ENCODE measurements at regions not wholly inside any gene's neighbourhood (a gene's known extent, or its start where the extent isn't known, plus 50 kb on each side); places are given as distances from the start of the nearest gene placed in this dataset.

DNA sequence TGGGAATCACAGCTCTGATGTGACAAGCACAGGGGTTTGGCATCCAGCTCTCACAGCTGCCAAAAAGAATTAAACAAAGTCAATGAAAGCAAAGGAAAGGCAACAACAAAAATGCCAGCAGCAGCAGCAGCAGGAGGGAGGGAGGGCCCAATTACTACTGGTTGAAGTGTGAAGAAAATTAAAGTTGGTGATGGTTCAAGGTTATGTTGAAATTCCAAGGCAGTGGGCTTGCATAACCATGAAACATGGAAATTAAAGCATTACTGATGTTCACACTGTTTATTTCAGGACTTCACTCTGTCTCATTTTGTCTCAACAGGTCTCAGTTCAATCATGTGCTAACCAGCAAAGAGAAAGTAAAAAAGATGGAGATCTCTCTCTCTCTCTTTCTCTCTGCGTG is 220.3 kb upstream of the LYPLAL1 start:
- no peak for DNase-seq

DNA sequence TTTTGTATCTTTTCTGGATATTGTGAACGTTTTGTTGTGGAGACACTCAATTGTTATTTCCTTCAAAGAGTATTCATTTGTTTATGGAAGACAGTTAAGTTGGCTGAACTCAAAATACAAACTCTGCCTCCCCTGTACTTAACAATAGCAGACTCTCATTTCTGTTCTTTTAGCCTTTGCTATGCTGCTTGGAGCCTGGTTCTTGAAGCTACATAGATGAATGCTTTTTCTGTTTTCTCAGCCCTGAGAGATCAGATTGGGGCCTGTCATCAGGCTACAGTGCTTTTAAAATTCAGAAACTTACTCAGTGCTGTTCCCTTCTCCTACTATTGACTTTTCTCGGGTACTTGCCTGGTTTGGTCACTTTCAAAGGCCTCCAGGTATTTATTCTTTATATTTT is 215.7 kb upstream of the LYPLAL1 start:
- no peak for DNase-seq

DNA sequence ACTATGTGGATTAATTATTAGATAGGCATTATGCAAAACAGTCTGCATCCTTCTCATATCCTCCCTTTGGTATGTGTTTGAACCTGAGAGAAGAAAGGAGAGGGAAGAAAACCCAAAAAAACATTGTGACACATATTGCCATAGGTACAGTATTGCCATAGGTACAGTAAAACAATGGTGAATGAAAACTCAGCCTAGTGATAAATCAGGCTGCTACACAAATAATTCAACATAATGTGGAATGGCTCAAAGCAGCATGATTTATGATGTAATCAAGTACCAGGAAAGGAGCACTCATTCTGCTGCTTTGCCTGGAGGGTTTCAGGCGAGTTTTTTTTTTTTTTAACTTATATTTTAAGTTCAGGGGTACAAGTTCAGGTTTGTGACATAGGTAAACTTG is 213.9 kb upstream of the LYPLAL1 start:
- no peak for DNase-seq

DNA sequence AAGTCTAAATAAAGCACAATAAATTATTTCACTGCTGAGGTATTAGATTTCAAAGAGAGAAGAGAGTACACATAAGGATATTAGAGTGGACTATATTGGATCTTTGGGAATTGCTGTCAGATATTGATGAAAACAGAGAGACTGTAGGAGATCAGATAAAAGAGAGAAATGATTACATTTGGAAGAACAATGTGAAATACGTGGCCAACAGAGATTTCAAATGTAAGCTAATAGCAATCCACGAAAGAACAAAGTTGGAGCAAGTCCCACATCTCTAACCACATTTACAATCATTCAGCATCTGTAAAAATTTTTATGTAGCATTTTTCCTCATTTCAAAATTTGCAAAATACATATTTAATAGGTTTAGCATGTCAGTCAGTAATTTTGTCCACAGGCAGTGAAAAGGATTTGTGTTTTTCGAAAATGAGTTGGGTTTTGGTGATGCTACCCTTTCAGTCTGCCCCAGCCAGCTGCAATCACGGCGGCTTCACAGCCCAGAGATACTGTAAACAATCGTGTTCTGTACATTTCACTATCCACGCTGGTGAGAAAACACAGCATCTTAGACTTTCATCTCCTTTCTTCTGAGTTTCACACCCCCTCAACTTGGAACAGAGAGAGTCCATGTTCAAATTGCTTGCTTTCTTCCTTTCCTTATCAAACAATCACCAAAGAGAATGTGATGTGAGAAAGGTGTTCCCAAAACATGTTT is 209.1 kb upstream of the LYPLAL1 start:
- DNase-seq, result no peak

DNA sequence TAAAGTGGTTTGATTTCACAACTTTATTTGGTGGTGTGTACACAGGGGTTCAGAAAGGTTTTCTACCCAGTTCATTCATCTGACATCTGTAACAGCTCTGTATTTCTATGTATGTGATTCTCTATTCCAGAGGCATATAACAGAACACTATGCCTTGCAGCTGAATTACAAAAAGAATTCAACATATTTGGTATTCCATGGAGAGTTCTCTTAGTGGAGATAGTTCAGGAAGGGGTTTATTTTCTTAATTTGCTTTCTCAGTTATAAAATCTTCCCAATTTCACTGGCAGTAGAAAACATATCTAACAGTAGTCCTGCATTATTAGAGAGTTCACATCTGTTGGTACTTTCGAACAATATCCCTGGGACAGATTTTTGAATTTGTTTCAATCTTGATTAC is 207.9 kb upstream of the LYPLAL1 start:
- no peak for DNase-seq

DNA sequence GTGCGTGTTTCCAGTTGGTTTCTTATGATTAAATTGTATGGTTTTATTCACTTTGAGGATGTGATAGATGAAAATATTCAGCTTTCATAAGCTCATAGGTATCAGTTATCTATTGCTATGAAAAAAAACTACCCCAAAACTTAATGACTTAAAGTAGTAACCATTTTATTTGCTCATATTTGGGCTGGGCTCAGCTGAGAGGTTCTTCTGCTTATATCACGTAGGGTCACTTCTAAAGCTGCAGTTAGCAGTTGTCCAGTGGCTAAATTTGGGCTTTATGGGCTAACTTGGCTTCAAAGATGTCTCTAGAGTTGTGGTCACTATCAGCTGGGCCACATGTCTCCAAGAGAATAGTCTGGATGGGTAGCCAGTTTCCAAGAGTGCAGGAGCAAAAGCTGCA is 206.4 kb upstream of the LYPLAL1 start:
- no peak for DNase-seq

DNA sequence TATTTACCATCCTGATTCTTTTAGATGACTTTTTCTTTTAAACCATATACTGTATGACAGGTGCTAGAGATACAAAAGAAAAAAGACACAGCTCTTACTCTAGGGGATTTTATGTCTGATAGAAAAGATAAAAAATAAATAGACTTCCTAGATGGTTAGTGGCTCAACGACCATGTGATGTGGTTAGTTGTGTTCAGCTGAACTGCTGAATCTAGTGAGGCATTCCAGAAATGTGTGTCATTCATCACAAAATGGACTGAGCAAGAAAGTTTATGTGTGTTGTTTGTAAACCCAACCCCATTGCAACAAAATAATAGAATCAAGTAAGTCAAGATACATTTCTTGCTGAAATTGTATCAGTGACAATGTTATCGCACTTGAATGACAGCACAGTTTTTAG is 205.8 kb upstream of the LYPLAL1 start:
- DNase-seq, result no peak

DNA sequence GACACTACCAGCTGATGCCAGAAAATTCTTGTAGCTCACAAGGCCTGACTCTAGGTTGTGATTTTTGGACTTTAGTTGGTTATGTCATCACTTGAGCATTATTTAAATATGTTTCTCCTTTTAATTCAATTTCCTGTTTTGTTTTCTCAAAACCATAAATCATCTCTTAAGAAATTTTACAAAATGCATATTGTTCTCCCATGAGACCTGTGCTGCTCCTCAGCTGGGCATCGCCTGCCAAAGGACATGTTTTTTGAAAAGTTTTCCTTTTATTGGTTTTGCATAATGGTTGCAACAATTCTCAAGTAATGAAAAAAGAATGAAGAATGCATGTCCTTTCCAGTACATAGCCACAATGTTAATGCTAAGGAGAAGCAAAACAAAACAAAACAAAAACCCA is 204.7 kb upstream of the LYPLAL1 start:
- DNase-seq, result no peak

DNA sequence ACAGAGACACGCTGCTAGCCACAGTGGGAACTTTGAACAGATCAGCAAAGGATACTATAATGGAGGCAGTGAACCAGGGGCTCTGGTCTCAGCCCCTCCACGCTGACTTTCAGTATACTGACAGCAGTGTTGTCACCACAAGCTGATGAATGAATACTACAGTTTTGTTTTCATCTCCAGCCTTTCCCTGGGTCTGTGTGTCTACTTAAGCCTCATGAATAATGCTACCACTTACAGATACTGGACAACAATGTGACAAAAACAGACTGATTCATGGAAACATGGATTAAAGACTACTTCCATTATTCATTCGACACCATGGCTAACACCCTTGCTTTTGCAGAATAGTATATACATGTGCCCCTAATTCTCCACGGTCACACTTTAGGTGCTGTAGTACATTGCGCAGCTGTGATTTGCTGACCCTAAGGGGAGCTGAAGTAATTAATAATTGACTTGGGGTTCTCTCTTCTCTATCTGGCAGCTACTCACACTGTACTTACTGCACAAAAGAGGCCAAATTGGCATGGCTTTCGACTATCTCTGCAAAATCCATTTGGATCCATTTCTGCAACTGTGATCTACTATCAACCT is 203.2 kb upstream of the LYPLAL1 start:
- DNase-seq, result no peak

DNA sequence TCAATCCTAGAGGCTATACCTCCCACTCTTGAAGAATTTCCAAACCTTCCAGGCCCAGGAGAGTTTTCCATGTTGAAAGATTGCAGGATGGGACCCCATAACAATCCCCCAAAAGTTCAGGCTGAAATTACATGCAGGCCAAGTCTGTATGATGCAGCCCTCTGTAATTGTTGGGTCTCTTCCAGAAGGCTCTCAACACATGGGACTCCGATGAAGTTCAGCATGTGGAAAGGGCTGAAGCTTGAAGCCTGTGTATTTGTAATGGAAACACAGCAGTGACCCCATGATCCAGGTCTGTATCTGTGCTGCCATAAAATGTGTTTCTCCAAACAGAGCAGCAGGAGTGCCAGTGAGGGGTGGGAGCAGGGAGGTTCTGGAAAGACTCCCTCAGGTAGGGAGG is 202.5 kb upstream of the LYPLAL1 start:
- DNase-seq, result no peak

DNA sequence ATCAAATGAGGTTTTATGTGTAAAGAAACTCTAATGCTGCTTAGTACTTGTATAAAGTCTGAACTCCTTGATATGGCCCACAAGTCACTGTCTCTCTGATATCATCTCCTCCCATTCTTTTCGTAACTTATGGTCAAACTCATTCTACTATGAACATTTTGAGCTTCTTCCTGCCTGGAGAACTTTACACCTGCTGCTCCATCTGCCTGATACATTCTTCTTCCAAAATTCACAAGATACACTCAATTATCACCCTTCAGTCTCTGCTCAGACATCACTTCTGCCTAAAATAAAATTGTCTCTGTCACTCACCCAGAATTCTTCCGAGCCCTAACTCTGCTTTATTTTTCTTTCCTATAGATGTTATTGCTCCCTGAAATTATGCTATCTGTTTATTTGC is 192.8 kb upstream of the LYPLAL1 start:
- no peak for DNase-seq

DNA sequence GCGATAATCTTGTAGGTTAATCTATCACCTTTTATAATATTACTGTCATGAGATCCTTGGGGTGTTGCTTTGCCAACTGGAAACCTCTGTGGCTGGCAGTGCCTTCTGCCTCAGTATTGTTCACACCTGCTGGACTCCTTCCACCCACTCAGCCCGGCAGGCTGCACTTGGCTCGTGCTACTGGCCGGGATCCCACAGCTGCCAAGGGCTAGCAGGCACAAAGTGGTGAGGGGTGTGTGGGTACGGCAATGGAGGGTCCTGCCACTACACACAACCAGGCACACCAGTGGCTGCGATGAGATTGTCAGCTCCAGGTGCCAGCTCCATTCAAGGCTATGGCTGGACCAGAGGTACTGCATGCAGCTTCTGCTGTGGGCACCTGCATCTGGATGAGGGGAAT is 191.2 kb upstream of the LYPLAL1 start:
- DNase-seq, result no peak

DNA sequence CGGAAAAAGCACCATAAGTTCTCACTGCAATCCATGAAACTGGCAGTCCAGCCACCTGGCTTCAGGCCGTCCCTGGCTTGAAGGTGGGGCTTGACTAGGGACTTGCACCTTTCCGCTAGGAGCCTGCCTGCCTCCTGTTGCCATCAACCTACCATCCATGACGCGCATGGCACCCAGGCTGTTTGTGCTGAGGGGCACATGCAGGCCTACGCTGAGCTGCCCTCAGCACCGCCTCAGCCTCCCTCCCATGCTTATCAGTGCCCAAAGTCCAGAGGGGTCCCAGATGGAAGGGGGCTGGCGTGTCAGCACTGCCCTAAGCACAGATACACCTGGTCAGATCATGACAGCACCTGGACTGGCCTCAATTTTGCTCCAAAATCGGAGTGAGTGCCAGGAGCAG is 190.2 kb upstream of the LYPLAL1 start:
- DNase-seq, result no peak

DNA sequence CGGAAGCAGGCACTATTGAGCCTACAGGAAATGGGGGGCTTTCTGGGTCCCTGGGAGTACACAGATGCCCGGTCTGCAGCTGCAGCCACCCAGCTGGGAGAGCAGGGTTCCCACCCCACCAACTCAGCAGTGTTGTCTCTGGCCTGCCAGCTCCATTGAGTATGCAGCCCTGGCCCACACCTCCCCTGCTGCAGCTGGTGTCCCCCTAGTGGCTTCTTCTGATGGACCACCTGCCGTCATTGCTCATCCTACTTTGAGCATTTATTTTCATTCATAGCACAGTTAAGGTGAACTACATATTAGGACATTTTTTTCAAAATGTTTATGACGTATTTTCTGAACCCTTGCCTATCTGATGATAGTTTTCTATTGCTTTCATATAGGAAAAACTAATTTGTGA is 189.8 kb upstream of the LYPLAL1 start:
- no peak for DNase-seq

DNA sequence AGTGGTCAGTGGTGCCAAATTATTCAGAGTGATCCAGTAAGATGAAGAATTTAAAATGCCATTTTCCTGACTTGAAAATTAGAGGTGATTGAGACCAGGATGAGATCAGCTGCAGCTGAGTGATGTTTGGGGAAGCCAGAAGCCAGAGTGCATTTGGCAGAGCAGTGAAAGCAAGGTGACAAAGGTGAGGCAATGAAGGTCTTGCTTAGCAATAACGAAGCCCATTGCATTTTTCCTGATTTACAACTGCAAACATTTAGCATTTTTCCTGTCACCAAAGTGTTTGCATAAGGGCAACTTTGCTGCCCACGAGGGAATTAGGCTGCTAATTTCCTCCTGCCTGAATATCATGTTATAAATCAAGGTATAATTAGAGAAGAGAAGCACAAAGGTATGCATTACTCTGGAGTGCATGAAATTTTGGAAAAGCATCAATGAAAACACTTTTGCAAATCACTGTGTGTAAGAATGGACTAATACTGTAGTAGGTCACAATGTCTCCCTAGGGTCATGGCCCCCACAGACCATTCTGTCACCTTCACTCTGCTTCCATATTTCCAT is 188.2 kb upstream of the LYPLAL1 start:
- DNase-seq, result no peak

DNA sequence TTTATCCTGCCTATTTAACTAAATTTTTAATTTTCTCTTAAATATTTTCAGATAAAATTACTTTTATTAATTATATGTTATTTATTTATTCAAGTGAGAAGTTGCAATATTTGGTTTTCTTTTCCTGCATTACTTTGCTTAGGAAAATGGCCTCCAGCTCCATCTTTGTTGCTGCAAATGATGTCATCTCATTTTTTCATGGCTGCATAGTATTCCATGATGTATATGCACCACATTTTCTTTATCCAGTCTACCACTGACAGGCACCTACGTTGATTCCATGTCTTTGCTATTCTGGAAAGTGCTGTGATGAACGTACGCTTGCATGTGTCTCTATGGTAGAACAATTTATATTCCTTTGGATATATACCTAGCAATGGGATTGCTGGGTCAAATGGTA is 186.9 kb upstream of the LYPLAL1 start:
- no peak for DNase-seq

DNA sequence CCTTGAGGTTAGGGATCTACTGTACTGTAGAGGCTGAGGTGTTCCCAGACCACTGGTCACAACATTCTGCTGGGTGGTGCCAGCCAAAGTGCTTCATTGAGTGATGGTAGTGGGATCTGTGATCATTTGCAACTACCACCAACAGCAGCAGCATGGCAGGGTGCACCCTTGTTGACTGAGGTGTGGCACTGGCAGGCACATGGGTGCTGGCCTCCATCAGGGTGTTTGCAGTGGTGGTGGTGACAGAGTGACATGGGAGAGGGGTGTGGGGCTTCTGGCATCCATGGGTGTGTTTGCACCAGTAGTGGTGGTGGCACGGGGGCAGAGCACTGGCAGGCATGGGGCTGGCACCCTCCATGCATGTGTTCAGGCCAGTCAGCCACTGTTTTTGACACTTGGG is 183.7 kb upstream of the LYPLAL1 start:
- no peak for DNase-seq

DNA sequence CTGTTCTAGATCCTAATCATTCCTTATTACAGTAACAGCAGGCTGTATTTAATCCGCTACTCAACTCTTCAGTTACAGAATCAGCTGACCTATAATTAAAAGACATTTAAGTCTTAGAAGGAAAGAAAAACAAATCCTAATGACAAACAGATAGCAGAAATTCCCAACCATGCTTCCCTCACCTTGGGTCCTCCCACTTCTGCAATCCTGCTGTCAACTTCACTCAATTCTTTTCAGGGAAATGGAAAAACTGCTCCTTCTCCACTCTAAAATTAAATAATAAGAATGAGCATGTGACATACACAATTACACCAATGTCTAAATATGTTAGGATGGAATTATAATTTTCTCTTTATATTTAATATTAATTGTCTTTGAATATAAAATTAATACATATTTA is 182.6 kb upstream of the LYPLAL1 start:
- no peak for DNase-seq

DNA sequence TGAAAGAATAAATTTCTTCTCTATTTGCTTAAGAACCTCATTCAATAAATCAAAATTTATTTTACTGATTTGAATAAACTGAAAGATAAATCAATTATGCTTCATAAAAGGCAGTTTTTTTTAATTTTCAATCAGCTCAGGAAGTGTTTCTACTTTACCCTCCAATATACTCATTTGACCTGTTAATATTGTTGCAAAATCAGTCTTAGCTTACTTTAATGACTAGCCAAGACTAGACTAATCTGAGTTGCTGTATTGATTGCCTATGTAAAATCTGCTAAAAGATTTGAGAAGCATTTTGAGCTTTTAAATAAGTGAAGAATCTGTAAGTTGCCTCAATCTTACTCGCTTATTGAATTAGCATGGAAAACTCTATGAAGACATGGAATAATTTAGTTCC is 179.1 kb upstream of the LYPLAL1 start:
- no peak for DNase-seq

DNA sequence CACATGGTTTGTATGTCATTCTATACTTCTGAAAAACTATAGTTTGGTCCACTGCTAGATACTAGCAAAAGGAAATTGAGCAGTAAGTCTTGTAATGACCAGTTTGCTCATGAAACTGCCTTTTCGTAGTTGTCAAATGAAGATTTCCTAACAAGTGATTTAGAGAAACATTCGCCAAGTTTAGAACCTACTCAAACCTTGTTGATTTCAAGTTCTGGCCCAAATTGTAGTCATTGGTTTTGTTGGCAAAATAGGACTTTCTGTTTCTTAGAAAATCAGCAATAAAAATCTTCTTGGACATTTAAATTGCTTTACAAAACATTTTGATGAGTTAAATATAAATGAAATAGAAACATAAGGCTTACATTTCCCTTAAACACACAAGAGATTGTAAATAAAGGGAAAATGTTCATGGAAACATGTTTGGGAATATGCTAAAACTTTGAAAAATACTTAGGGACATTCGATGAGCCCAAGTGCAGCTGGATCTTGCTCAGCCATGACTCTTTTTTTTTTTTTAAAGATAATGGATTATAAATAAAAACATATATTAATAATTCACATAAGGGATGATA is 178.5 kb upstream of the LYPLAL1 start:
- no peak for DNase-seq

DNA sequence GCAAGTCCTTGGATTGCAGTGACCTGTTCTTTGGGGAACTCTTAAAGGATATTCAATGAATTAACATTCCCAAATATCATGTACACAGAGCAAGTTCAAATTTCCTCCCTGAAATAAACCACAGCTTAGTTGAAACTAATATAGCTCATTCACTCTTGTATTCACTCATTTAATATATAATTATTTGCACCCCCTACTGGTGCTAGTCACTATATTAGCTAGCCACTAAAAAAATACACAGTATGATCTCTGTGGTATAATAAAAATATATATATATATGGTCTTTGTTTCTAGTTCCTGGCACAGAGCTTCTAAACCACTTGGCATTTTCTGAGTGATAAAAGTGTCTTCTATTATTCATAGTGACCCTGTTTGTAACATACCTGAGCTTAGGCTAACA is 177.3 kb upstream of the LYPLAL1 start:
- no peak for DNase-seq

DNA sequence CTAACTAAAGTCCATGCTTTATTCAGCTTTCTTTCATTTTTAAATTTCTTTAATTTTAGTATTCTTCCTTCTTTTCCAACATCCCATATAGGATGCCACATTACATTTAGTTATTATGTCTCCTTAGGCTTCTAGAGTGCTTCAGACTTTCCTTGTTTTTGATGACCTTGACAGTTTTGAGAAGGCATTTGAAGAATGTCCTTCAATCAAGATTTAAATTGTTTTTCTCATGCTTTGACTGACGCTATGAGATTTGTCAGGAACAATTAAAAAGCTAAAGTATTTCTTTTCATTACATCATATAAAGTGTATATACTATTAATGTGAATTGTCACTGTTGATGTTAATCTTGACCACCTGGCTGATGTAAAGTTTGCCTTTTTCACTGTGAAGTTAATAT is 173.7 kb upstream of the LYPLAL1 start:
- no peak for DNase-seq

DNA sequence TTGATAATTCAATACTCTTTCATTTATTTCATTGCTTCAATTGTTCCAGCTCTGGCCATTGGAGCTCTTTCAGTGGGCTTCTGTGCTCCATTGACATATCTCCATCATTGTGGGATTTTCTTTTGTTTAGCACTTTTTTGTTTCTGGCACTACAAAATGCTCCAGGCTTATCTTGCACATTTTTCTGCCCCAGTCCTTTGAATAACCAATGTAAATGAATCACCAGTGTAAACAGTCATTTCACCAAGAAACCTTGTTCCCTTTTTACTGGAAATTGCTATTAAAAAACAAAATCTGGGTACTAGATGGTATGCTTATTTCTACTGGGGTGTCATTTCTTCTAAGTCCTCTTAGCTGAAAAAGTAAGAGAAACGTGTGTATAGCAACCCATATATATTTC is 173.0 kb upstream of the LYPLAL1 start:
- no peak for DNase-seq

DNA sequence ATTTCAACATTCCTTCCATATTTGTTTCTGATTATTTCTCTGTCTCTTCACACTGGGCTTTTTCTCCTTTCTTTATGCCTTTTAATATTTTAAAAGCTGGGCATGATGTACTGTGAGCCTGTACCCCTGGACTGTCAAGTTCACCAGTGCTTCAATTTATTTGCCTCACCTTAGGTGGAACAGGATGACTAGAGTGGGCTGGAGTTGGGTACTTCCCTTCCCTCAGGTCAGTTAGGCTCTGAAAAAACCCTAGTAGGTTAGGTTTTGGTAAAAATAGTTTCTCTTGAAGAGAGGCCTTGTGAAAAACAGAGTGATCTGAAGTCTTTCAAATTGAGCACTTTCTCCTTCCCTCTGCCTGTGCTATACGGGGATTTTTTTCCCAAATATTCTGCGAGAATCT is 163.0 kb upstream of the LYPLAL1 start:
- DNase-seq, result no peak

DNA sequence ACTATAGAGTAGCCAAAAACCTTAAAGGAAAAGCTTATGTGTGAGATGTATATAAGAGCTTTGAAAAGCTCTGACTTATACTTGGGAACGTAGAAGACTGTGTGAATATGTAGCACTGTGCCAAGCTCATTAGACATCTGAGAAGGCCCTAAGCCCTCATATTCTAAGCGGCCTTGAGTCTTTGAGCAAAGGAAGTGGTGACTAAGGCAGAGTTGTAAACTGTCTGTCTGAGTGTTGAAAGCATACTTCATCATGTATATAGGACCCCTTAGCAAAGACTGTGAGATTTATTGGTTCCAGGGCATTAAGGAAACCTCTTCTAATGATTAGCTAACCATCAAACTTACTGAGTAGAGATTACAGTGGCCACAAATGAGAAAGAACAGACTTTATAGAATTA is 153.3 kb upstream of the LYPLAL1 start:
- DNase-seq, result no peak
